ENCODE measurements at regions not wholly inside any gene's neighbourhood (a gene's known extent, or its start where the extent isn't known, plus 50 kb on each side); places are given as distances from the start of the nearest gene placed in this dataset.

GRCh38 chr3:117266806-117267205 lies 557.2 kb downstream of the TUSC7 start:
- no peak for DNase-seq

- no peak for DNase-seq
These were observed 558.7 kb downstream of the TUSC7 start for GRCh38 chr3:117268318-117268717.

GRCh38 chr3:117272274-117272673 lies 562.7 kb downstream of the TUSC7 start:
- no peak for DNase-seq

- DNase-seq, result no peak
These were observed 563.4 kb downstream of the TUSC7 start for GRCh38 chr3:117272876-117273523.

GRCh38 chr3:117277816-117278215 lies 568.2 kb downstream of the TUSC7 start:
- no peak for DNase-seq

- DNase-seq, result no peak
These were observed 569.0 kb downstream of the TUSC7 start for GRCh38 chr3:117278424-117279190.

- no peak for DNase-seq
These were observed 571.8 kb downstream of the TUSC7 start for GRCh38 chr3:117281371-117281770.

- no peak for DNase-seq
These were observed 573.0 kb downstream of the TUSC7 start for GRCh38 chr3:117282566-117282965.

- no peak for DNase-seq
These were observed 576.2 kb downstream of the TUSC7 start for GRCh38 chr3:117285737-117286136.

- no peak for DNase-seq
These were observed 576.9 kb downstream of the TUSC7 start for GRCh38 chr3:117286488-117286887.

- no peak for DNase-seq
These were observed 578.0 kb downstream of the TUSC7 start for GRCh38 chr3:117287602-117288001.

- DNase-seq, result no peak
These were observed 581.9 kb downstream of the TUSC7 start for GRCh38 chr3:117291476-117291875.

- DNase-seq, result no peak
These were observed 587.5 kb downstream of the TUSC7 start for GRCh38 chr3:117297065-117297464.

- DNase-seq, result no peak
These were observed 588.0 kb downstream of the TUSC7 start for GRCh38 chr3:117297541-117297940.

- no peak for DNase-seq
These were observed 588.7 kb downstream of the TUSC7 start for GRCh38 chr3:117298273-117298672.

- no peak for DNase-seq
These were observed 592.8 kb downstream of the TUSC7 start for GRCh38 chr3:117302428-117302827.

- no peak for DNase-seq
These were observed 593.9 kb downstream of the TUSC7 start for GRCh38 chr3:117303443-117303842.

- DNase-seq, result no peak
These were observed 595.1 kb downstream of the TUSC7 start for GRCh38 chr3:117304681-117305080.

GRCh38 chr3:117305681-117306080 lies 596.1 kb downstream of the TUSC7 start:
- DNase-seq, result no peak

- DNase-seq, result no peak
These were observed 596.7 kb downstream of the TUSC7 start for GRCh38 chr3:117306299-117306698.

GRCh38 chr3:117308353-117308752 lies 598.8 kb downstream of the TUSC7 start:
- no peak for DNase-seq

GRCh38 chr3:117308756-117309155 lies 599.2 kb downstream of the TUSC7 start:
- DNase-seq, result no peak

- no peak for DNase-seq
These were observed 601.0 kb downstream of the TUSC7 start for GRCh38 chr3:117310536-117310935.

GRCh38 chr3:117314441-117315150 lies 605.0 kb downstream of the TUSC7 start:
- no peak for DNase-seq

All from amniotic stem cell (primary cell).